ENCODE measurements at regions not wholly inside any gene's neighbourhood (a gene's known extent, or its start where the extent isn't known, plus 50 kb on each side); places are given as distances from the start of the nearest gene placed in this dataset.

DNA sequence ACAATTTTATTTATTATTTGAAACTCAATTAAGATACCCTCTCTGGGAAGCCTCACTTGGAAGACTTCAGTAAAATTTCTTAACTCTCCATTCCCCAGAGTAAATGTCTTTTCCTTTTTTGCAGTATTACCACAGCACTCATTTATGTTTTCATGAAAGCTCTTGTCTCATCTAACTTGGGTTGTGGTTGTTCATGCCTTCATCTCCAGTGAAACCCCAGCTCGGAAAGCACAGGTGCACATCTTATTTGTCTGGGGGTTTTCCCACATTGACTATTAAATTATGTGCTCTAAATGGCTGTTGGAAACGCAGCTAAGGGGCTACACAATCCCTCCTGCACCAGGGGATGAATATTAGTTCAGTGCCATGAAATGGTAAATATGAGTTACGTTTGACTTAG lies 954.2 kb upstream of the RAG2 start:
- ChIA-PET CTCF (no interaction called here), POLR2A (no interaction called here), RAD21 (ENCODE audit: low non-redundant PET in 1 of 2, low total read pairs in 2 of 2, uncharacterized antibody in 2 of 2, unreplicated experiment in 2 of 2) (no interaction called here)
- H3K9me3 ChIP-seq (ENCODE audit: control insufficient read depth in 1 of 2, insufficient read depth in 1 of 2, low read depth in 1 of 2, low read length in 2 of 2) = peaks cover 0 to 22% of the 10 kb centered on the region in 2 experiments; a peak in 2 of 4 replicates
- no peaks in the 10 kb centered on the region for H3K36me3 ChIP-seq (ENCODE audit: control insufficient read depth in 1 of 2, insufficient read depth in 2 of 2, low read length in 2 of 2)
- no peak overlapping the region for H2AFZ ChIP-seq (ENCODE audit: low read depth, low read length, poor library complexity, severe bottlenecking)
- no peak overlapping the region for H3K4me2 ChIP-seq (ENCODE audit: low read length)
- no peaks in the 10 kb centered on the region for H3K27me3 ChIP-seq (ENCODE audit: insufficient read depth, low read length)
- H3K79me2 ChIP-seq (ENCODE audit: insufficient read depth, low read length) = no peaks in the 10 kb centered on the region
- H3K4me3 ChIP-seq (replicated peaks in 1 of 2; ENCODE audit: low read depth in 1 of 2, low read length in 2 of 2) = no peak overlapping the region
- no TSS peak for BruUV-seq (replicated peaks)
- no peak overlapping the region for H3K9ac ChIP-seq (ENCODE audit: low read length)
- no peak for ATAC-seq
- no peak for DNase-seq (ENCODE audit: low read depth, low spot score)
- TF ChIP-seq CBX3 (IDR thresholded peaks at IDR 0.05; ENCODE audit: low read depth) = no peak
- no peak for TF ChIP-seq YY1 (IDR thresholded peaks at IDR 0.05; ENCODE audit: extremely low read depth, insufficient replicate concordance, low read depth, low read length)
- no peak for TF ChIP-seq EZH2 (IDR thresholded peaks at IDR 0.05)
- no peak for TF ChIP-seq FOSL1 (IDR thresholded peaks at IDR 0.05; ENCODE audit: low read depth)
- no peak for TF ChIP-seq SIN3A (IDR thresholded peaks at IDR 0.05; ENCODE audit: low read depth)
- TF ChIP-seq, protein P1, sequence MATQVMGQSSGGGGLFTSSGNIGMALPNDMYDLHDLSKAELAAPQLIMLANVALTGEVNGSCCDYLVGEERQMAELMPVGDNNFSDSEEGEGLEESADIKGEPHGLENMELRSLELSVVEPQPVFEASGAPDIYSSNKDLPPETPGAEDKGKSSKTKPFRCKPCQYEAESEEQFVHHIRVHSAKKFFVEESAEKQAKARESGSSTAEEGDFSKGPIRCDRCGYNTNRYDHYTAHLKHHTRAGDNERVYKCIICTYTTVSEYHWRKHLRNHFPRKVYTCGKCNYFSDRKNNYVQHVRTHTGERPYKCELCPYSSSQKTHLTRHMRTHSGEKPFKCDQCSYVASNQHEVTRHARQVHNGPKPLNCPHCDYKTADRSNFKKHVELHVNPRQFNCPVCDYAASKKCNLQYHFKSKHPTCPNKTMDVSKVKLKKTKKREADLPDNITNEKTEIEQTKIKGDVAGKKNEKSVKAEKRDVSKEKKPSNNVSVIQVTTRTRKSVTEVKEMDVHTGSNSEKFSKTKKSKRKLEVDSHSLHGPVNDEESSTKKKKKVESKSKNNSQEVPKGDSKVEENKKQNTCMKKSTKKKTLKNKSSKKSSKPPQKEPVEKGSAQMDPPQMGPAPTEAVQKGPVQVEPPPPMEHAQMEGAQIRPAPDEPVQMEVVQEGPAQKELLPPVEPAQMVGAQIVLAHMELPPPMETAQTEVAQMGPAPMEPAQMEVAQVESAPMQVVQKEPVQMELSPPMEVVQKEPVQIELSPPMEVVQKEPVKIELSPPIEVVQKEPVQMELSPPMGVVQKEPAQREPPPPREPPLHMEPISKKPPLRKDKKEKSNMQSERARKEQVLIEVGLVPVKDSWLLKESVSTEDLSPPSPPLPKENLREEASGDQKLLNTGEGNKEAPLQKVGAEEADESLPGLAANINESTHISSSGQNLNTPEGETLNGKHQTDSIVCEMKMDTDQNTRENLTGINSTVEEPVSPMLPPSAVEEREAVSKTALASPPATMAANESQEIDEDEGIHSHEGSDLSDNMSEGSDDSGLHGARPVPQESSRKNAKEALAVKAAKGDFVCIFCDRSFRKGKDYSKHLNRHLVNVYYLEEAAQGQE (IDR thresholded peaks at IDR 0.05; ENCODE audit: low read depth) = no peak
- TF ChIP-seq ZNF274 (IDR thresholded peaks at IDR 0.05; ENCODE audit: low read depth, low read length) = no peak
- no peak for TF ChIP-seq SRF (IDR thresholded peaks at IDR 0.05; ENCODE audit: low read depth)
- no peak for TF ChIP-seq EZH2phosphoT487 (IDR thresholded peaks at IDR 0.05; ENCODE audit: borderline replicate concordance)
- TF ChIP-seq SP1 (IDR thresholded peaks at IDR 0.05; ENCODE audit: low read depth) = no peak
- TF ChIP-seq, protein P2, sequence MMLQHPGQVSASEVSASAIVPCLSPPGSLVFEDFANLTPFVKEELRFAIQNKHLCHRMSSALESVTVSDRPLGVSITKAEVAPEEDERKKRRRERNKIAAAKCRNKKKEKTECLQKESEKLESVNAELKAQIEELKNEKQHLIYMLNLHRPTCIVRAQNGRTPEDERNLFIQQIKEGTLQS (IDR thresholded peaks at IDR 0.05) = no peak
- no peak for TF ChIP-seq EGR1 (IDR thresholded peaks at IDR 0.05; ENCODE audit: low read depth)
- no peak for TF ChIP-seq TCF7L2 (IDR thresholded peaks at IDR 0.05; ENCODE audit: borderline replicate concordance, extremely low read depth, insufficient read depth, insufficient read length)
- TF ChIP-seq MAX (IDR thresholded peaks at IDR 0.05) = no peak
- no peak for TF ChIP-seq POLR2AphosphoS5 (IDR thresholded peaks at IDR 0.05; ENCODE audit: low read depth, low read length)
- H3K9me2 ChIP-seq (ENCODE audit: insufficient read depth) = no peaks in the 10 kb centered on the region
- intact Hi-C loops (cut with micrococcal nuclease) = no loop called here
- no peaks in the 10 kb centered on the region for H3K4me1 ChIP-seq (ENCODE audit: control insufficient read depth in 1 of 2, insufficient read depth in 2 of 2, low read length in 2 of 2)
- no peaks in the 10 kb centered on the region for H4K20me1 ChIP-seq (ENCODE audit: insufficient read depth)
- no peak overlapping the region for H3K27ac ChIP-seq (ENCODE audit: low read depth, low read length)
